ENCODE measurements at regions not wholly inside any gene's neighbourhood (a gene's known extent, or its start where the extent isn't known, plus 50 kb on each side); places are given as distances from the start of the nearest gene placed in this dataset.
A peak's percentile ranks its signal among the peaks of the same experiment; 100 is the strongest.

- Histone ChIP-seq H3K79me2 (ENCODE audit: control insufficient read depth, insufficient read depth, low read length) (no peaks in the 10 kb centered on the region), H3K4me3 (replicated peaks in 1 of 4; ENCODE audit: control extremely low read depth in 1 of 4, insufficient read depth in 1 of 4, low read depth in 3 of 4, low read length in 4 of 4) (no peak overlapping the region), H2AFZ (ENCODE audit: low read length) (no peak overlapping the region), H3K36me3 (ENCODE audit: control insufficient read depth, insufficient read depth, low read length) (no peaks in the 10 kb centered on the region), H3K27ac (ENCODE audit: insufficient read depth, low read length) (no peak overlapping the region), H4K20me1 (ENCODE audit: control insufficient read depth, extremely low read depth, insufficient read depth, low read length) (no peaks in the 10 kb centered on the region), H3K4me1 (ENCODE audit: control insufficient read depth, extremely low read depth, insufficient read depth, low read length) (no peaks in the 10 kb centered on the region), H3K27me3 (ENCODE audit: control insufficient read depth, insufficient read depth, low read length) (peaks cover 5% of the 10 kb centered on the region), H3K4me2 (ENCODE audit: extremely low read depth, insufficient read depth, low read length) (no peak overlapping the region), H3K9me3 (ENCODE audit: control insufficient read depth, insufficient read depth, low read depth, low read length) (no peaks in the 10 kb centered on the region), H3K9ac (ENCODE audit: insufficient read depth, low read length) (no peak overlapping the region)
- TF ChIP-seq, protein P1, sequence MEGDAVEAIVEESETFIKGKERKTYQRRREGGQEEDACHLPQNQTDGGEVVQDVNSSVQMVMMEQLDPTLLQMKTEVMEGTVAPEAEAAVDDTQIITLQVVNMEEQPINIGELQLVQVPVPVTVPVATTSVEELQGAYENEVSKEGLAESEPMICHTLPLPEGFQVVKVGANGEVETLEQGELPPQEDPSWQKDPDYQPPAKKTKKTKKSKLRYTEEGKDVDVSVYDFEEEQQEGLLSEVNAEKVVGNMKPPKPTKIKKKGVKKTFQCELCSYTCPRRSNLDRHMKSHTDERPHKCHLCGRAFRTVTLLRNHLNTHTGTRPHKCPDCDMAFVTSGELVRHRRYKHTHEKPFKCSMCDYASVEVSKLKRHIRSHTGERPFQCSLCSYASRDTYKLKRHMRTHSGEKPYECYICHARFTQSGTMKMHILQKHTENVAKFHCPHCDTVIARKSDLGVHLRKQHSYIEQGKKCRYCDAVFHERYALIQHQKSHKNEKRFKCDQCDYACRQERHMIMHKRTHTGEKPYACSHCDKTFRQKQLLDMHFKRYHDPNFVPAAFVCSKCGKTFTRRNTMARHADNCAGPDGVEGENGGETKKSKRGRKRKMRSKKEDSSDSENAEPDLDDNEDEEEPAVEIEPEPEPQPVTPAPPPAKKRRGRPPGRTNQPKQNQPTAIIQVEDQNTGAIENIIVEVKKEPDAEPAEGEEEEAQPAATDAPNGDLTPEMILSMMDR (conservative IDR thresholded peaks at IDR 0.05 in 1 of 2, IDR thresholded peaks at IDR 0.05 in 1 of 2; ENCODE audit: low read depth in 1 of 2, low read length in 2 of 2), result peak; percentile 20 to 29
- TF ChIP-seq EZH2 (IDR thresholded peaks at IDR 0.05; ENCODE audit: low read length, missing control alignments), result no peak
- DNase-seq (ENCODE audit: low read depth in 2 of 2), result peak; percentile 23 to 69
These were observed 316.7 kb upstream of the TLE4 start for GRCh38 chr9:79254900-79255650.

DNA sequence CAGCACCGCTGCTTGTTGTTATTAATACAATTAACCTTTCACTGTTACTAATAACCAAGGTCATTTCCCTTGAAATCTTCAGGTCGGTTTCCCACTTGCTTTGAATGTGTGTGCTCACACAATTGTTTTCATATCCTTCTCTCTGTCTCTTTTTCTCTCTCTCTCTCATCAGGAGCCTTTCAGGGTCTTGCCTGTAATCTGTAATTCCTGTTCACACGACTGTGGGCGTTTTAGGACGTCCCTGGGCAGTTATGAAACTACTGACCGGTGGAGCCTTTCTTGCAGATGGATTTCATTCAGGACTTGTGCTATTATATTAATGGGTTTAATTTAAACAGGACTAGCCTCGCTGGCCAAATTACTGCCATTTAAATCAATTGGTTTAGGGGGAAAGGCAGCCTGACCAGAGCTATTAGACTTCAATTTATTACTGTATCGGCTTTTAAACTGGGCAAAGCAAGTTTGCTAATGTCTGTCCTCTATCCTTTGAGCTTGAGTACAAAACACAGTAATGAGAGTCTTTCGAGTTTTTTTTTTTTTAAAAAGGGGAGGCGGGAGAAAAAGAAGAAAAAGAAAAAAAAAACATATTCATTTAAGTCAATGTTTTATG is 316.0 kb upstream of the TLE4 start:
- no peak overlapping the region for H3K4me2 ChIP-seq (ENCODE audit: extremely low read depth, insufficient read depth, low read length)
- H3K9ac ChIP-seq (ENCODE audit: insufficient read depth, low read length), result no peak overlapping the region
- H3K27ac ChIP-seq (ENCODE audit: insufficient read depth, low read length), result no peak overlapping the region
- H3K36me3 ChIP-seq (ENCODE audit: control insufficient read depth, insufficient read depth, low read length), result no peaks in the 10 kb centered on the region
- peaks cover 5% of the 10 kb centered on the region for H3K27me3 ChIP-seq (ENCODE audit: control insufficient read depth, insufficient read depth, low read length)
- no peaks in the 10 kb centered on the region for H3K79me2 ChIP-seq (ENCODE audit: control insufficient read depth, insufficient read depth, low read length)
- no peak overlapping the region for H2AFZ ChIP-seq (ENCODE audit: low read length)
- no peaks in the 10 kb centered on the region for H4K20me1 ChIP-seq (ENCODE audit: control insufficient read depth, extremely low read depth, insufficient read depth, low read length)
- TF ChIP-seq, protein P1 (conservative IDR thresholded peaks at IDR 0.05 in 1 of 2, IDR thresholded peaks at IDR 0.05 in 1 of 2; ENCODE audit: low read depth in 1 of 2, low read length in 2 of 2), result no peak
- no peak for TF ChIP-seq EZH2 (IDR thresholded peaks at IDR 0.05; ENCODE audit: low read length, missing control alignments)
- no peaks in the 10 kb centered on the region for H3K9me3 ChIP-seq (ENCODE audit: control insufficient read depth, insufficient read depth, low read depth, low read length)
- H3K4me3 ChIP-seq (replicated peaks in 1 of 4; ENCODE audit: control extremely low read depth in 1 of 4, insufficient read depth in 1 of 4, low read depth in 3 of 4, low read length in 4 of 4), result no peak overlapping the region
- no peaks in the 10 kb centered on the region for H3K4me1 ChIP-seq (ENCODE audit: control insufficient read depth, extremely low read depth, insufficient read depth, low read length)
- peak in 1 of 2 donors; percentile 53 for DNase-seq (ENCODE audit: low read depth in 2 of 2)

- Histone ChIP-seq H3K4me1 (ENCODE audit: control insufficient read depth, extremely low read depth, insufficient read depth, low read length) (no peaks in the 10 kb centered on the region), H3K9ac (ENCODE audit: insufficient read depth, low read length) (no peak overlapping the region), H3K36me3 (ENCODE audit: control insufficient read depth, insufficient read depth, low read length) (no peaks in the 10 kb centered on the region), H3K9me3 (ENCODE audit: control insufficient read depth, insufficient read depth, low read depth, low read length) (no peaks in the 10 kb centered on the region), H3K4me3 (replicated peaks in 1 of 4; ENCODE audit: control extremely low read depth in 1 of 4, insufficient read depth in 1 of 4, low read depth in 3 of 4, low read length in 4 of 4) (peak overlapping the region in 1 of 4 experiments; percentile 26), H3K27ac (ENCODE audit: insufficient read depth, low read length) (no peak overlapping the region), H3K79me2 (ENCODE audit: control insufficient read depth, insufficient read depth, low read length) (no peaks in the 10 kb centered on the region), H3K4me2 (ENCODE audit: extremely low read depth, insufficient read depth, low read length) (peak overlapping the region; percentile 8), H4K20me1 (ENCODE audit: control insufficient read depth, extremely low read depth, insufficient read depth, low read length) (no peaks in the 10 kb centered on the region), H2AFZ (ENCODE audit: low read length) (no peak overlapping the region), H3K27me3 (ENCODE audit: control insufficient read depth, insufficient read depth, low read length) (peaks cover 5% of the 10 kb centered on the region)
- no peak for TF ChIP-seq EZH2 (IDR thresholded peaks at IDR 0.05; ENCODE audit: low read length, missing control alignments)
- TF ChIP-seq, protein P1 (conservative IDR thresholded peaks at IDR 0.05 in 1 of 2, IDR thresholded peaks at IDR 0.05 in 1 of 2; ENCODE audit: low read depth in 1 of 2, low read length in 2 of 2), result no peak
- DNase-seq (ENCODE audit: low read depth in 2 of 2), result peak; percentile 32 to 99
These were observed 315.0 kb upstream of the TLE4 start for GRCh38 chr9:79256691-79257213.
